NCI-H2029 treated with DMSO at 0.1 percent for 48 hours (cell line): ENCODE measurements at regions not wholly inside any gene's neighbourhood (a gene's known extent, or its start where the extent isn't known, plus 50 kb on each side); places are given as distances from the start of the nearest gene placed in this dataset.
"Not testable (repeated sequence)": the region's sequence is repeated elsewhere in the genome, so short reads cannot be mapped to it uniquely, and the experiment has no call there.

Source experiments
- DNase-seq: peaks from one replicate; lab custom pipeline; 2025; lab: John Stamatoyannopoulos, UW

GRCh38 chr20:17836303-17836861, 132.2 kb downstream of the SNX5 start:
- no peak for DNase-seq

GRCh38 chr20:17835934-17836300, 132.7 kb downstream of the SNX5 start:
- no peak for DNase-seq

- DNase-seq: no peak
These were observed 133.2 kb downstream of the SNX5 start for GRCh38 chr20:17835240-17835933.

- no peak for DNase-seq
These were observed 133.8 kb downstream of the SNX5 start for GRCh38 chr20:17834804-17835203.

- DNase-seq: no peak
These were observed 133.4 kb downstream of the BANF2 start for GRCh38 chr20:17833036-17833674.

GRCh38 chr20:17832236-17832915, 132.6 kb downstream of the BANF2 start:
- no peak for DNase-seq

- no peak for DNase-seq
These were observed 128.9 kb downstream of the BANF2 start for GRCh38 chr20:17828598-17829144.

- no peak for DNase-seq
These were observed 128.2 kb downstream of the BANF2 start for GRCh38 chr20:17827759-17828559.

- no peak for DNase-seq
These were observed 127.3 kb downstream of the BANF2 start for GRCh38 chr20:17827079-17827478.

GRCh38 chr20:17825960-17826843, 126.4 kb downstream of the BANF2 start:
- no peak for DNase-seq

GRCh38 chr20:17825252-17825959, 125.6 kb downstream of the BANF2 start:
- DNase-seq: no peak

- DNase-seq: no peak
These were observed 125.0 kb downstream of the BANF2 start for GRCh38 chr20:17824676-17825251.

GRCh38 chr20:17823409-17824144, 123.8 kb downstream of the BANF2 start:
- DNase-seq: no peak

- DNase-seq: no peak
These were observed 123.0 kb downstream of the BANF2 start for GRCh38 chr20:17822540-17823408.

- DNase-seq: no peak
These were observed 122.3 kb downstream of the BANF2 start for GRCh38 chr20:17822039-17822438.

GRCh38 chr20:17821606-17822005, 121.8 kb downstream of the BANF2 start:
- not testable (repeated sequence) for DNase-seq

GRCh38 chr20:17819395-17820093, 119.8 kb downstream of the BANF2 start:
- no peak for DNase-seq
